ENCODE measurements at regions not wholly inside any gene's neighbourhood (a gene's known extent, or its start where the extent isn't known, plus 50 kb on each side); places are given as distances from the start of the nearest gene placed in this dataset.

DNA sequence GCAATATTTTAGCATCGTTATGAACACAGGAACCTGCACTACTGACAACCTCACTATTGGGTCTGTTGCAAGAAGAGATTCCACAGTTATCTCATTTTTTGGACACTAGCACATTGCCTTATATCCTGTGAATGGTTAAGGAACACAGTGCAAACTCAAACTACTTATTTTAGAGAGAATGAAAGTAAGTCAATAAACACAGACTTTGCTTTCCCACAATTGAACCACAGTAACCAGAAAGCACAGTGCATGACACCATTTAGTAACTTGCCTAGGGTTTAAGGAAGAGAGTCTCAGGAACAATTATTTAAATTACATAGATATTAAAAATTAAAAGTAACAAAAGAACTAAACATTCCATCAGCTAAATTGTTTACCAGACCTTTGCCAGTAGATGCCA, 468.8 kb downstream of the ZWINT start:
- TF ChIP-seq POLR2A (IDR thresholded peaks at IDR 0.05) (no peak), CTCF (IDR thresholded peaks at IDR 0.05) (no peak)
- H3K36me3 ChIP-seq, result no peaks in the 10 kb centered on the region
- no peaks in the 10 kb centered on the region for H3K9me3 ChIP-seq
- H3K4me3 ChIP-seq, result no peak overlapping the region
- no peak overlapping the region for H3K27ac ChIP-seq
- intact Hi-C loops (cut with DNase I), result no loop called here
- WGBS, 2 donors, result 61 to 81% methylated on average over 1 of the region's 1 CpG
- DNase-seq, result no peak
- H3K27me3 ChIP-seq, result no peaks in the 10 kb centered on the region
- H3K4me1 ChIP-seq, result no peaks in the 10 kb centered on the region

DNA sequence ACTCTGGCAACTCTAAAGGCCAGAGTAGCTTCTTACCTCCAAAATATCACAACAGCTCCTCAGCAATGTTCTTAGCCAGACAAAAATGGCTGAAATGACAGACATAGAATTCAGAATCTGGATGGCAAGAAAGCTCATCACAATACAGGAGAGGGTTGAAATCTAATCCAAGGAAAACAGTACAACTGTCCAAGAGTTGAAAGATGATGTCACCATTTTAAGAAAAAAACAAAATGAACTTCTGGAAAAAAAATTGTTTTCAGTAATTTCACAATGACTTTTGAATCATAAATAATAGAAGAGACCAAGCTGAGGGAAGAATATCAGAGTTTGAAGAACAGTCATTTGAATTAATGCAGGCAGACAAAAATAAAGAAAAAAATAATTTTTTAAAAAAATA, 479.5 kb downstream of the ZWINT start:
- Histone ChIP-seq H3K9me3 (no peaks in the 10 kb centered on the region), H3K4me1 (no peaks in the 10 kb centered on the region), H3K27me3 (no peaks in the 10 kb centered on the region), H3K4me3 (no peak overlapping the region), H3K27ac (no peak overlapping the region), H3K36me3 (no peaks in the 10 kb centered on the region)
- no peak for DNase-seq
- intact Hi-C loops (cut with DNase I), result no loop called here
- no peak for TF ChIP-seq CTCF (IDR thresholded peaks at IDR 0.05)
- TF ChIP-seq POLR2A (IDR thresholded peaks at IDR 0.05), result no peak

GRCh38 chr10:55873485-55873884, 487.6 kb downstream of the ZWINT start:
- H3K36me3 ChIP-seq, result no peaks in the 10 kb centered on the region
- DNase-seq, result no peak
- TF ChIP-seq CTCF (IDR thresholded peaks at IDR 0.05) (no peak), POLR2A (IDR thresholded peaks at IDR 0.05) (no peak)
- no peaks in the 10 kb centered on the region for H3K27me3 ChIP-seq
- WGBS, 2 donors, result 52 to 56% methylated on average over 2 of the region's 2 CpGs
- intact Hi-C loops (cut with DNase I), result no loop called here
- no peaks in the 10 kb centered on the region for H3K9me3 ChIP-seq
- H3K4me3 ChIP-seq, result no peak overlapping the region
- no peak overlapping the region for H3K27ac ChIP-seq
- no peaks in the 10 kb centered on the region for H3K4me1 ChIP-seq

- Histone ChIP-seq H3K27ac (no peak overlapping the region), H3K4me1 (no peaks in the 10 kb centered on the region), H3K36me3 (no peaks in the 10 kb centered on the region), H3K4me3 (no peak overlapping the region), H3K27me3 (no peaks in the 10 kb centered on the region), H3K9me3 (no peaks in the 10 kb centered on the region)
- no peak for DNase-seq
- intact Hi-C loops (cut with DNase I), result no loop called here
- no peak for TF ChIP-seq CTCF (IDR thresholded peaks at IDR 0.05)
- WGBS, 2 donors, result 40 to 42% methylated on average over 1 of the region's 1 CpG
Measured at GRCh38 chr10:55870186-55870585, 490.9 kb downstream of the ZWINT start.

- H3K4me1 ChIP-seq, result no peaks in the 10 kb centered on the region
- H3K27me3 ChIP-seq, result no peaks in the 10 kb centered on the region
- H3K9me3 ChIP-seq, result no peaks in the 10 kb centered on the region
- WGBS, 2 donors, result 14 to 26% methylated on average over 1 of the region's 1 CpG
- intact Hi-C loops (cut with DNase I), result no loop called here
- no peak overlapping the region for H3K27ac ChIP-seq
- no peak overlapping the region for H3K4me3 ChIP-seq
- H3K36me3 ChIP-seq, result no peaks in the 10 kb centered on the region
- TF ChIP-seq CTCF (IDR thresholded peaks at IDR 0.05), result no peak
- no peak for TF ChIP-seq POLR2A (IDR thresholded peaks at IDR 0.05)
- no peak for DNase-seq
Measured at GRCh38 chr10:55867848-55868247, 493.2 kb downstream of the ZWINT start.

All from esophagus squamous epithelium (tissue), 5 donors.